GM18870 (cell line): ENCODE measurements at regions not wholly inside any gene's neighbourhood (a gene's known extent, or its start where the extent isn't known, plus 50 kb on each side); places are given as distances from the start of the nearest gene placed in this dataset.
"Not testable (repeated sequence)": the region's sequence is repeated elsewhere in the genome, so short reads cannot be mapped to it uniquely, and the experiment has no call there.

ENCODE experiments used
- ATAC-seq: cut with Tn5 transposase; IDR thresholded peaks from one replicate; pipeline ENCODE4 v1.9.1; 2021; ENCODE audit warnings: moderate library complexity; ENCODE audit not compliant: unreplicated experiment

GRCh38 chr13:24617256-24618010 lies 62.8 kb upstream of the ATP12A start:
- ATAC-seq = no peak

GRCh38 chr13:24618011-24618955 lies 61.9 kb upstream of the ATP12A start:
- peak; percentile 62 for ATAC-seq

GRCh38 chr13:24619282-24619681 lies 60.9 kb upstream of the ATP12A start:
- ATAC-seq = no peak

- ATAC-seq = not testable (repeated sequence)
Observed at GRCh38 chr13:24622481-24623148, 57.6 kb upstream of the ATP12A start.

GRCh38 chr13:24623149-24623665 lies 57.0 kb upstream of the ATP12A start:
- no peak for ATAC-seq

- no peak for ATAC-seq
Observed at GRCh38 chr13:24624363-24624762, 55.8 kb upstream of the ATP12A start.

GRCh38 chr13:24624801-24625231 lies 55.4 kb upstream of the ATP12A start:
- no peak for ATAC-seq

- no peak for ATAC-seq
Observed at GRCh38 chr13:24625331-24625731, 54.9 kb upstream of the ATP12A start.

- no peak for ATAC-seq
Observed at GRCh38 chr13:24625870-24626849, 54.0 kb upstream of the ATP12A start.

- ATAC-seq = no peak
Observed at GRCh38 chr13:24627090-24627714, 53.0 kb upstream of the ATP12A start.

GRCh38 chr13:24627946-24628345 lies 52.3 kb upstream of the ATP12A start:
- ATAC-seq = no peak

- no peak for ATAC-seq
Observed at GRCh38 chr13:24629320-24629719, 50.9 kb upstream of the ATP12A start.

GRCh38 chr13:24630121-24630520 lies 50.1 kb upstream of the ATP12A start:
- ATAC-seq = no peak
